ENCODE measurements at regions not wholly inside any gene's neighbourhood (a gene's known extent, or its start where the extent isn't known, plus 50 kb on each side); places are given as distances from the start of the nearest gene placed in this dataset.

GRCh38 chr12:126083926-126084325 is 1018.7 kb downstream of the AACS start:
- TF ChIP-seq, protein P1, sequence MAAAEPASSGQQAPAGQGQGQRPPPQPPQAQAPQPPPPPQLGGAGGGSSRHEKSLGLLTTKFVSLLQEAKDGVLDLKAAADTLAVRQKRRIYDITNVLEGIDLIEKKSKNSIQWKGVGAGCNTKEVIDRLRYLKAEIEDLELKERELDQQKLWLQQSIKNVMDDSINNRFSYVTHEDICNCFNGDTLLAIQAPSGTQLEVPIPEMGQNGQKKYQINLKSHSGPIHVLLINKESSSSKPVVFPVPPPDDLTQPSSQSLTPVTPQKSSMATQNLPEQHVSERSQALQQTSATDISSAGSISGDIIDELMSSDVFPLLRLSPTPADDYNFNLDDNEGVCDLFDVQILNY (CRISPR knock-in tag; IDR thresholded peaks at IDR 0.05): no peak
- TF ChIP-seq, protein P2, sequence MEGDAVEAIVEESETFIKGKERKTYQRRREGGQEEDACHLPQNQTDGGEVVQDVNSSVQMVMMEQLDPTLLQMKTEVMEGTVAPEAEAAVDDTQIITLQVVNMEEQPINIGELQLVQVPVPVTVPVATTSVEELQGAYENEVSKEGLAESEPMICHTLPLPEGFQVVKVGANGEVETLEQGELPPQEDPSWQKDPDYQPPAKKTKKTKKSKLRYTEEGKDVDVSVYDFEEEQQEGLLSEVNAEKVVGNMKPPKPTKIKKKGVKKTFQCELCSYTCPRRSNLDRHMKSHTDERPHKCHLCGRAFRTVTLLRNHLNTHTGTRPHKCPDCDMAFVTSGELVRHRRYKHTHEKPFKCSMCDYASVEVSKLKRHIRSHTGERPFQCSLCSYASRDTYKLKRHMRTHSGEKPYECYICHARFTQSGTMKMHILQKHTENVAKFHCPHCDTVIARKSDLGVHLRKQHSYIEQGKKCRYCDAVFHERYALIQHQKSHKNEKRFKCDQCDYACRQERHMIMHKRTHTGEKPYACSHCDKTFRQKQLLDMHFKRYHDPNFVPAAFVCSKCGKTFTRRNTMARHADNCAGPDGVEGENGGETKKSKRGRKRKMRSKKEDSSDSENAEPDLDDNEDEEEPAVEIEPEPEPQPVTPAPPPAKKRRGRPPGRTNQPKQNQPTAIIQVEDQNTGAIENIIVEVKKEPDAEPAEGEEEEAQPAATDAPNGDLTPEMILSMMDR (IDR thresholded peaks at IDR 0.05): no peak
- TF ChIP-seq, protein P3, sequence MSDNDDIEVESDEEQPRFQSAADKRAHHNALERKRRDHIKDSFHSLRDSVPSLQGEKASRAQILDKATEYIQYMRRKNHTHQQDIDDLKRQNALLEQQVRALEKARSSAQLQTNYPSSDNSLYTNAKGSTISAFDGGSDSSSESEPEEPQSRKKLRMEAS (CRISPR knock-in tag; IDR thresholded peaks at IDR 0.05): no peak
- TF ChIP-seq ZNF281 (CRISPR knock-in tag; IDR thresholded peaks at IDR 0.05) (no peak), ZNF423 (CRISPR knock-in tag; IDR thresholded peaks at IDR 0.05) (no peak), USF2 (CRISPR knock-in tag; IDR thresholded peaks at IDR 0.05) (no peak), NR2C2 (CRISPR knock-in tag; IDR thresholded peaks at IDR 0.05) (no peak), NFYB (CRISPR knock-in tag; conservative IDR thresholded peaks at IDR 0.05; ENCODE audit: low read depth) (no peak), FOXJ3 (CRISPR knock-in tag; IDR thresholded peaks at IDR 0.05; ENCODE audit: borderline replicate concordance) (no peak), CREM (CRISPR knock-in tag; IDR thresholded peaks at IDR 0.05) (no peak), TP53 (CRISPR knock-in tag; IDR thresholded peaks at IDR 0.05) (no peak), ZMAT4 (CRISPR knock-in tag; IDR thresholded peaks at IDR 0.05) (no peak)
- TF ChIP-seq, protein P4, sequence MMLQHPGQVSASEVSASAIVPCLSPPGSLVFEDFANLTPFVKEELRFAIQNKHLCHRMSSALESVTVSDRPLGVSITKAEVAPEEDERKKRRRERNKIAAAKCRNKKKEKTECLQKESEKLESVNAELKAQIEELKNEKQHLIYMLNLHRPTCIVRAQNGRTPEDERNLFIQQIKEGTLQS (CRISPR knock-in tag; conservative IDR thresholded peaks at IDR 0.05): no peak
- TF ChIP-seq, protein P5, sequence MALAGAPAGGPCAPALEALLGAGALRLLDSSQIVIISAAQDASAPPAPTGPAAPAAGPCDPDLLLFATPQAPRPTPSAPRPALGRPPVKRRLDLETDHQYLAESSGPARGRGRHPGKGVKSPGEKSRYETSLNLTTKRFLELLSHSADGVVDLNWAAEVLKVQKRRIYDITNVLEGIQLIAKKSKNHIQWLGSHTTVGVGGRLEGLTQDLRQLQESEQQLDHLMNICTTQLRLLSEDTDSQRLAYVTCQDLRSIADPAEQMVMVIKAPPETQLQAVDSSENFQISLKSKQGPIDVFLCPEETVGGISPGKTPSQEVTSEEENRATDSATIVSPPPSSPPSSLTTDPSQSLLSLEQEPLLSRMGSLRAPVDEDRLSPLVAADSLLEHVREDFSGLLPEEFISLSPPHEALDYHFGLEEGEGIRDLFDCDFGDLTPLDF (CRISPR knock-in tag; IDR thresholded peaks at IDR 0.05): no peak
